Mucosa of descending colon (tissue), 3 donors: ENCODE measurements at regions not wholly inside any gene's neighbourhood (a gene's known extent, or its start where the extent isn't known, plus 50 kb on each side); places are given as distances from the start of the nearest gene placed in this dataset.

Experiments
- ATAC-seq: fragments of 200-7000 bp; cut with Tn5 transposase; one replicate; pipeline ENCODE4 v1.9.1; 2020; ENCODE audit warnings: mild to moderate bottlenecking, moderate library complexity
- DNase-seq, 3 donors: peaks; one replicate each; pipeline ENCODE4 v3.0.0-alpha.2; 2020
- H3K36me3 ChIP-seq: fragments of 200-600 bp; one replicate; pipeline ENCODE4 v1.8.0; 2021; ENCODE audit warnings: low read depth, mild to moderate bottlenecking
- H3K4me1 ChIP-seq: fragments of 200-600 bp; one replicate; pipeline ENCODE4 v1.8.0; 2021; ENCODE audit warnings: low read depth, mild to moderate bottlenecking
- H3K4me3 ChIP-seq: fragments of 200-600 bp; one replicate; pipeline ENCODE4 v1.8.0; 2021; ENCODE audit warnings: mild to moderate bottlenecking
- H3K9me3 ChIP-seq: fragments of 200-600 bp; one replicate; pipeline ENCODE4 v1.8.0; 2021; ENCODE audit warnings: mild to moderate bottlenecking
- CTCF ChIP-seq: fragments of 200-600 bp; IDR thresholded peaks from one replicate; pipeline ENCODE4 v1.8.0; 2022; ENCODE audit warnings: antibody characterized with exemption, mild to moderate bottlenecking
- intact Hi-C, 2 donors: fragments of 100-400 bp; cut with DNase I in 1 of 2; cut with micrococcal nuclease in 1 of 2; formaldehyde crosslinking; loops; one replicate each; pipeline versions ENCODE4 v1.11.0 to v1.11.1; 2022; cut with DNase I, micrococcal nuclease
- donor health status: DM: no; HTN: no; CAD: no; lungs with moderate emphysema.
- donor health status: DM: no; HTN: no; CAD: no.
- donor health status: DM: no; HTN: yes; CAD: no.

- intact Hi-C loops, result no loop called here
- Histone ChIP-seq H3K4me3 (no peak overlapping the region), H3K9me3 (peaks cover 5% of the 10 kb centered on the region), H3K36me3 (no peaks in the 10 kb centered on the region), H3K4me1 (no peaks in the 10 kb centered on the region)
- DNase-seq (no peak), ATAC-seq (no peak)
- TF ChIP-seq CTCF, result no peak
Measured at GRCh38 chr10:118522791-118523498, 72.5 kb downstream of the PRLHR start.

DNA sequence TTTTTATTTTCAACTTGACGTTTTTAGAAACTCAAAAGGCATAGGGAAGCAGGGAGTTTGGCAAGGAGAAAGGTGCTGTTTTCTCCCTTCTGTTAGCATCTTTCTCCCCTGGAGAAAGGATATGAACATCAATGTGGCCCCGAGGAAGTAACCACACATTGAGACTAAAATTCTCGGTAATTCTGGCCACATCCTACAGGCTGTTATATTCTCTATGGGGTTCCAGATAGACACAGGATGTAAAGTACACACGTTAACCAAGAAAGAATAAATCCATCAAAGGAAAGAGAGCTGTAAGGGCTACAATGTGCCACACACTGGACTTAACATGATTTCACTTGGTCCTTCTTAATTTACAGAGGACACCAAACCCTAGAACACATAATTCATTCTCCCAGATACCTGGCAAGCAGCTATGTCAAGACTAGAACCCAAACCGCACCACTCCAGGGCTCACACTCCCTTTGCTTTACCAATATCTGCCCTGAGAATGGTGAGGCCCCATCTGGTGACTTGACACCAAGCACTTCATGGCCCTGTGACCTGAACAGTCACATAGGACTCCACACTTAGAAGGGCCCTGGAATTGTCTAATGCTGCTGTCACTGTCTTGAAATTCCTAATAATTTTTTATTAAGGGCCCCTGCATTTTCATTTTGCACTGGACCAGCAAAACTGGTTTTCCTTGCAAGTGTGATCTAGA lies 73.9 kb downstream of the PRLHR start:
- no peak for ATAC-seq
- Histone ChIP-seq H3K9me3 (peaks cover 5% of the 10 kb centered on the region), H3K36me3 (no peaks in the 10 kb centered on the region), H3K4me3 (no peak overlapping the region), H3K4me1 (no peaks in the 10 kb centered on the region)
- intact Hi-C loops, result no loop called here
- no peak for TF ChIP-seq CTCF
- DNase-seq, result no peak

- H3K4me1 ChIP-seq, result no peaks in the 10 kb centered on the region
Measured at GRCh38 chr10:118520116-118520742, 75.2 kb downstream of the PRLHR start.

DNA sequence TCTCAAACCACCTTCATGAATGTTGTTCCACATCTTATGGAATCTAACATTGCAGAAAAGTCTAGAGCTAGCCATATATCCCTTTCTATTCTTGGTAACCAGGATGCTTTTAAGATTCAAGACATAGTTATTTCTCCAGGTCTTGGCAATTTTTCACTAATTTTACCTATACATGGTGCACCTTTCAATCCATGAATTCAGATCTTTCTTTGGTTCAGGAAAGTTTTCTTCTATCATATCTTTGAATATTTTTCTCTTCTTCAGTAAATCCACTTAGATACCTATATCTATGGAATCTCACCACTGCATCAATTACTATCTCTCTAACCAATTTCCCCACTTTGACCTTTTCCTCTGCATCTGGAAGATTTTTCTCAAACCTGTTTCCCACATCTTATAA lies 77.4 kb downstream of the PRLHR start:
- no peak overlapping the region for H3K4me3 ChIP-seq
- TF ChIP-seq CTCF, result no peak
- no peak for ATAC-seq
- no peaks in the 10 kb centered on the region for H3K36me3 ChIP-seq
- intact Hi-C loops, result no loop called here
- H3K9me3 ChIP-seq, result peaks cover 5% of the 10 kb centered on the region
- no peaks in the 10 kb centered on the region for H3K4me1 ChIP-seq
- no peak for DNase-seq

More at GRCh38 chr10:118520116-118520742, 75.2 kb downstream of the PRLHR start:
- intact Hi-C loops, result no loop called here
- Histone ChIP-seq H3K4me3 (no peak overlapping the region), H3K36me3 (no peaks in the 10 kb centered on the region), H3K9me3 (peaks cover 5% of the 10 kb centered on the region)
- DNase-seq, result no peak
- no peak for ATAC-seq
- TF ChIP-seq CTCF, result no peak

DNA sequence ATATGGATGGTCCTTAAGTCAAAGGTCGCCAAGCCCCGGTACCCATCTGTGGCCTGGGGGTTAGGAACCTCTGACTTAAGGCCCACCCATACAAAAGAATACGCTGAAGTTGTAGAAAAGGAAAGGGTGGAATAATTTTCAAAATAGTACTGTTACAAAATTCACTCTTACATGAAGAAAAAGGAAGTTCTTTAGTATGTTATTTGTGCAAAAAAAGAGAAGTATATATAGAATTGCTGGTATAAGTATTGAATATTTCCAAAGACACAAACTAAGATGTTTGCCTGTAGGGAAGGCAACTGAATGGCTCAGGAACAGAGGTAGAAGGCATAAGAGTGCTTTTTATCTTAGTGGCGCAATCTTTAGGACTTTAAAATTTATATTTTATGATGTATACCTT lies 78.7 kb downstream of the PRLHR start:
- peaks cover 5% of the 10 kb centered on the region for H3K9me3 ChIP-seq
- DNase-seq, result no peak
- no peaks in the 10 kb centered on the region for H3K4me1 ChIP-seq
- no peak for ATAC-seq
- no peaks in the 10 kb centered on the region for H3K36me3 ChIP-seq
- no peak for TF ChIP-seq CTCF
- intact Hi-C loops, result no loop called here
- H3K4me3 ChIP-seq, result no peak overlapping the region
